GM12878 (cell line): ENCODE measurements at regions not wholly inside any gene's neighbourhood (a gene's known extent, or its start where the extent isn't known, plus 50 kb on each side); places are given as distances from the start of the nearest gene placed in this dataset.

Experiments used
- ATAC-seq: fragments of 200-7000 bp; cut with Tn5 transposase; 3 replicates; pipeline ENCODE4 v1.9.1; 2020; ENCODE audit warnings: mild to moderate bottlenecking, moderate library complexity
- BruUV-seq: library from RNA; stranded (reverse); fragments of 400-500 nt; replicated peaks from 2 replicates; lab custom pipeline; 2021; lab: Mats Ljungman, UMichigan
- CTCF ChIA-PET: fragments of 300-600 bp; sonication (Branson Sonifier 250); formaldehyde crosslinking; extraction: SDS; loops from one replicate; lab custom pipeline; 2021; ENCODE audit warnings: inconsistent platforms; lab: Yijun Ruan, JAX
- POLR2A ChIA-PET: fragments of 350-600 bp; formaldehyde crosslinking; extraction: SDS; loops from one replicate; lab custom pipeline; 2021; ENCODE audit warnings: inconsistent platforms; lab: Charles Lee
- RAD21 ChIA-PET: fragments of 300-600 bp; sonication (Branson Sonifier 250); formaldehyde crosslinking; loops from one replicate; lab custom pipeline; 2023; ENCODE audit warnings: antibody characterized with exemption; ENCODE audit not compliant: unreplicated experiment; lab: Charles Lee
- SMC1A ChIA-PET: fragments of 300-600 bp; sonication (Branson Sonifier 250); formaldehyde crosslinking; loops from one replicate; lab custom pipeline; 2023; ENCODE audit not compliant: unreplicated experiment, uncharacterized antibody; lab: Charles Lee
- DNase-seq: peaks from one replicate; pipeline ENCODE4 v3.0.0-alpha.2; 2011; ENCODE audit warnings: low read depth, low spot score
- FAIRE-seq: peaks from 3 replicates; lab custom pipeline; 2011; peaks lifted over from hg19 to GRCh38; lab: Jason Lieb, UNC
- H2AFZ ChIP-seq: 2 replicates; pipeline ENCODE4 v1.6.0; 2011; ENCODE audit warnings: low read depth, low read length, control low read depth; ENCODE audit not compliant: control insufficient read depth
- H3K27ac ChIP-seq: 2 replicates; pipeline ENCODE4 v1.5.1; 2011; ENCODE audit warnings: control low read depth; ENCODE audit not compliant: control insufficient read depth, insufficient read depth
- H3K27me3 ChIP-seq, 2 experiments: replicated peaks in 1 of 2; 2 replicates each; pipeline versions ENCODE4 v1.6.0 to v1.6.1; 2011; ENCODE audit warnings: low read length in 1 of 2; ENCODE audit not compliant: control insufficient read depth in 2 of 2, insufficient read depth in 2 of 2
- H3K36me3 ChIP-seq, 2 experiments: 2 replicates each; pipeline ENCODE4 v1.5.1; 2011; ENCODE audit warnings: low read length in 1 of 2; ENCODE audit not compliant: control insufficient read depth in 2 of 2, insufficient read depth in 2 of 2
- H3K4me1 ChIP-seq: 2 replicates; pipeline ENCODE4 v1.6.1; 2011; ENCODE audit warnings: mild to moderate bottlenecking, low read length, moderate library complexity, mixed read lengths; ENCODE audit not compliant: control insufficient read depth, insufficient read depth
- H3K4me2 ChIP-seq: 2 replicates; pipeline ENCODE4 v1.6.0; 2011; ENCODE audit warnings: control low read depth; ENCODE audit not compliant: control insufficient read depth, insufficient read depth
- H3K4me3 ChIP-seq: fragments of 200-600 bp; sonication (generic); 2 replicates; pipeline ENCODE4 v1.5.1; 2016
- H3K79me2 ChIP-seq: 2 replicates; pipeline ENCODE4 v1.6.0; 2011; ENCODE audit warnings: low read length; ENCODE audit not compliant: control insufficient read depth, insufficient read depth
- H3K9ac ChIP-seq: 2 replicates; pipeline ENCODE4 v1.8.0; 2011; ENCODE audit warnings: low read length, control low read depth, mixed read lengths; ENCODE audit not compliant: control insufficient read depth, insufficient read depth
- H3K9me3 ChIP-seq: replicated peaks from 3 replicates; pipeline ENCODE4 v1.5.1; 2011; ENCODE audit warnings: mild to moderate bottlenecking, low read length; ENCODE audit not compliant: control insufficient read depth, insufficient read depth
- H4K20me1 ChIP-seq: 2 replicates; pipeline ENCODE4 v1.6.0; 2011; ENCODE audit not compliant: control insufficient read depth, insufficient read depth
- E2F4 ChIP-seq: IDR thresholded peaks from 2 replicates; pipeline ENCODE4 v1.6.1; 2012; ENCODE audit warnings: low read depth, low read length, improper control_type of control experiment
- EGR1 ChIP-seq, 2 experiments: IDR thresholded peaks; 1 replicate in 1 of 2; 2 replicates in 1 of 2; pipeline ENCODE4 v1.6.1; 2011 to 2012; ENCODE audit warnings: low read depth in 2 of 2, low read length in 2 of 2, borderline replicate concordance in 1 of 2, mild to moderate bottlenecking in 1 of 2, moderate library complexity in 1 of 2
- ELK1 ChIP-seq: IDR thresholded peaks from 2 replicates; pipeline ENCODE4 v1.6.1; 2012; ENCODE audit warnings: low read depth, low read length, improper control_type of control experiment
- IKZF1 ChIP-seq: fragments of 450-650 bp; conservative IDR thresholded peaks from 2 replicates; pipeline ENCODE4 v1.6.1; 2017; ENCODE audit warnings: antibody characterized with exemption, mild to moderate bottlenecking
- IKZF2 ChIP-seq, 2 experiments: fragments of 450-650 bp; IDR thresholded peaks; 2 replicates each; pipeline ENCODE4 v1.6.1; 2017; ENCODE audit warnings: mild to moderate bottlenecking in 2 of 2, moderate library complexity in 2 of 2
- WGBS: methylation state at CpG from one replicate; pipeline ENCODE4 v1.1.6; 2016; ENCODE audit warnings: low lambda C conversion rate; ENCODE audit not compliant: insufficient replicate concordance, insufficient coverage; ENCODE audit errors: missing lambda C conversion rate; 5-methylcytosine and 5-hydroxymethylcytosine counted together
- in situ Hi-C: fragments of 300-500 bp; cut with MboI; formaldehyde crosslinking; loops from 9 replicates; pipeline ENCODE4 v1.14.3; 2018; ENCODE audit warnings: mixed read lengths
- intact Hi-C: fragments of 100-400 bp; cut with micrococcal nuclease; formaldehyde crosslinking; loops from one replicate; pipeline ENCODE4 v1.14.2; 2022; ENCODE audit not compliant: unreplicated experiment

DNA sequence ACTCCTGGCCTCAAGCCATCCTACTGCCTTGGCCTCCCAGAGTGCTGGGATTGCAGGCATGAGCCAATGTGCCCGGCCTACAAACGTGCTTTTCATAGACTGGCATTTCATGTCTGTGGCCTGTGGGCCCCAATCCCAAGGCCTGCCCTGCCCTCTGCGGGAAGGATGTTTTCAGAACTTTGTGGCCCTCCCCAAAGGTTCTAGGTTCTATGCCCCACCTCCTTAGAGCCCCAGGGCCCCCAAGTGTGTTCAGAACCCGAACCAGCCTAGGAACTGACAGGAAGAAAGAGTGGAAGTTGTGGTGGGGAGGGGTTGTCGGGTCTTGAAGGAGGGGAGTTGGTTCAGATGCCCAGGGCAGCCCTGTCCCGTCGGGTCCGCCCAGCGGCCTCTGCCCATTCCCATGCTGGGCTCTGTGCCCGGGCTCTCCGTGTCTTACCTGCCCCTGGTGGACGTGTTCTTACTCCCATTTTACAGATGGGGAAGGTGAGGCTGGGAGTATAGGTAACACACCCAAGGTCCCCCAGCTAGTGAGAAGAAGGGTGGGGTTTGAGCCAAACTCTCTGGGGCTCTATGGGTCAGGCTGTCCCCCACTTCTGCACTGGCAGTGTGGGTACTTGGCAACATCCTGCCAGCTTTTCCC is 175.8 kb upstream of the IER5L start:
- no peaks in the 10 kb centered on the region for H3K36me3 ChIP-seq
- DNase-seq (no peak), ATAC-seq (no peak), FAIRE-seq (no peak)
- no peak overlapping the region for H3K4me3 ChIP-seq
- no peak overlapping the region for H3K27ac ChIP-seq
- H3K27me3 ChIP-seq, result no peaks in the 10 kb centered on the region; a peak in 1 of 4 replicates
- 77% methylated on average over 12 of the region's 12 CpGs for WGBS
- peaks cover 3% of the 10 kb centered on the region; the same call in 2 of the 3 replicates for H3K9me3 ChIP-seq
- TF ChIP-seq EGR1 (IDR thresholded peaks at IDR 0.05; ENCODE audit: borderline replicate concordance in 1 of 2, low read depth in 2 of 2, low read length in 2 of 2) (no peak), E2F4 (no peak), IKZF2 (IDR thresholded peaks at IDR 0.05) (no peak), ELK1 (no peak), IKZF1 (no peak)
- ChIA-PET POLR2A (no interaction called here), CTCF (no interaction called here), SMC1A (no interaction called here), RAD21 (no interaction called here)
- no TSS peak for BruUV-seq
- intact Hi-C loops, result no loop called here
- in situ Hi-C loops, result no loop called here
- no peaks in the 10 kb centered on the region for H3K79me2 ChIP-seq
- H3K4me1 ChIP-seq, result no peaks in the 10 kb centered on the region
- H3K4me2 ChIP-seq, result no peak overlapping the region
- no peak overlapping the region for H3K9ac ChIP-seq
- no peaks in the 10 kb centered on the region for H4K20me1 ChIP-seq
- H2AFZ ChIP-seq, result no peak overlapping the region
